ENCODE measurements at regions not wholly inside any gene's neighbourhood (a gene's known extent, or its start where the extent isn't known, plus 50 kb on each side); places are given as distances from the start of the nearest gene placed in this dataset.

DNA sequence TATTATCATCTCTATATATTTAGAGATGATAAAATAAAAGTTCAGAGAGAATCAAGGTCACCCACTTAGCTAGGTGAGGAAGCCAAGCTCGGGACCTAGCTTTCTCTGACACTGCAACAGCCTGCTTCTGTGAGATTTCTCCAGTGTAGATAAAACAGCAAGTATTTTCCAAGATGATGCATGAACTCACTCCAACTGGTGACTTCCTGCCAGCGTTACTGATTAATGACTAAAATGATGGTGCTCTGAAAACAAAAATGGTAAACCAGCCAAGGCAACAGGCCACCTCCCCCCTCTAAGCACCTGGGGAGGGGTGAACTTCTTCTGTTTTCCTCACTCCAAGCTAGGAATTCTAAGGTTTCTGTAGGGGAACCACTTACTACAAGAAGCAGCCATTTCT, 510.2 kb upstream of the ID2 start:
- TF ChIP-seq, protein P1, sequence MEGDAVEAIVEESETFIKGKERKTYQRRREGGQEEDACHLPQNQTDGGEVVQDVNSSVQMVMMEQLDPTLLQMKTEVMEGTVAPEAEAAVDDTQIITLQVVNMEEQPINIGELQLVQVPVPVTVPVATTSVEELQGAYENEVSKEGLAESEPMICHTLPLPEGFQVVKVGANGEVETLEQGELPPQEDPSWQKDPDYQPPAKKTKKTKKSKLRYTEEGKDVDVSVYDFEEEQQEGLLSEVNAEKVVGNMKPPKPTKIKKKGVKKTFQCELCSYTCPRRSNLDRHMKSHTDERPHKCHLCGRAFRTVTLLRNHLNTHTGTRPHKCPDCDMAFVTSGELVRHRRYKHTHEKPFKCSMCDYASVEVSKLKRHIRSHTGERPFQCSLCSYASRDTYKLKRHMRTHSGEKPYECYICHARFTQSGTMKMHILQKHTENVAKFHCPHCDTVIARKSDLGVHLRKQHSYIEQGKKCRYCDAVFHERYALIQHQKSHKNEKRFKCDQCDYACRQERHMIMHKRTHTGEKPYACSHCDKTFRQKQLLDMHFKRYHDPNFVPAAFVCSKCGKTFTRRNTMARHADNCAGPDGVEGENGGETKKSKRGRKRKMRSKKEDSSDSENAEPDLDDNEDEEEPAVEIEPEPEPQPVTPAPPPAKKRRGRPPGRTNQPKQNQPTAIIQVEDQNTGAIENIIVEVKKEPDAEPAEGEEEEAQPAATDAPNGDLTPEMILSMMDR (IDR thresholded peaks at IDR 0.05; ENCODE audit: low read depth, low read length) = no peak
- no peak for TF ChIP-seq POLR2A (IDR thresholded peaks at IDR 0.05; ENCODE audit: extremely low read depth, insufficient read length)

All from NB4 (cell line).